KBM-7 (cell line): ENCODE measurements at regions not wholly inside any gene's neighbourhood (a gene's known extent, or its start where the extent isn't known, plus 50 kb on each side); places are given as distances from the start of the nearest gene placed in this dataset.
"Not testable (repeated sequence)": the region's sequence is repeated elsewhere in the genome, so short reads cannot be mapped to it uniquely, and the experiment has no call there.

Experiments
- DNase-seq: peaks from one replicate; pipeline ENCODE4 v3.0.0-alpha.2; 2015
- in situ Hi-C: fragments of 300-500 bp; cut with MboI; formaldehyde crosslinking; loops from 2 replicates; pipeline ENCODE4 v1.14.3; 2020; ENCODE audit warnings: low sequenced_read_pairs, low pct_unique_long_range_greater_than_20kb, mixed read lengths

DNA sequence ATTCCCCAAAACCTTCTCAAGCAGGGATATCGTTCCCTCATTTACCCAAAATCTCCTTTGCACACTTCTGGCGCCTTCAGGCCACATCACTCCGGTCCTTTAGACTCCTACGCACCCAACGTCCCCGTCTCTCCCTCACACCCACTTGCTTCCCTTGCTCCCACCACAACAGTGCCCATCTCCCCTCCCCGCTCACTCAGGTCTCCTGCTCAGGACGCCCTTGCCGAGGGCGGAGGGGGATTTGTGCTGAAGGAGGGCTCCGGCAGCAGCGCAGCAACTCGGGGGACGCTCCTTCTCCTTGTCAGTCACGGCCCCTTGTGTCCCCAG is 71.6 kb downstream of the PCMTD2 start:
- DNase-seq, in situ Hi-C loops: not testable (repeated sequence)

DNA sequence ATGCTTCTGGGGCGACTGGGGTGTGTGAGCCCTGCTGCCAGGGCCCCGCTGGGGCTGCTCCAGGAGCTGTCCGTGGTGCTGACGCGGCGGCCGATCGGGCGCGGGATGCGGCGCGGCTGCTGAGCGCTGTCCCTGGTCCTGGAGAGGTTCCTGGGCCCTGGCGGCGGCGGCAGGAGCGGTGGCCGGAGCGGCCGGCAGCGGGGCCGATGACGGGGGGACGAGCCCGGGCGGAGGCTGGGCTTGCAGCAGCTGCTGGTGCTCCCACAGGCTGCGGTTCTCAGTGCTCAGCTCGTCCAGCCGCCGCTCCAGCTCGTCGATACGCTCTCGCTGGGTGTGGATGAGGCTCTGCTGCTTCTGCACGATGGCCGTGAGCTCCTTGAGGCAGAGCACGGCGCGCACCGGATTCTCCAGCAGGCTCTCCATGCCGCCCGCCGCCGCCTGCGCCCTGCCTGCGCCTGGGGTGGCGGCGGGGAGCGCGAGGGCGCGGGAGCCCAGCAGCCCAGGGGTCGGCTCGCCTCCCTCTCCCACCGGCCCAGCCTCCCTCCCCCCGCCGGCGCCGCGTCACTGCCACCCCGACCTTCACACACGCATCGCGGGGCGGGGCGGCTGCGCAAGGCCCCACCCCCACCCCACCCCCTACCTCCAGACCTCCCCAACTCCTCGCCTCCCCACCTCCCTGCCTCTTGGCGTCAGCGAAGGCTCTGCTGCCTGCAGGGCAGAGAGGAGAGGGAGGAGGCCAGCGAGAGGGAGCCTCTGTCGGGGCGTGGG is 72.2 kb downstream of the PCMTD2 start:
- in situ Hi-C loops: not testable (repeated sequence)
- DNase-seq: peak; percentile 37

DNA sequence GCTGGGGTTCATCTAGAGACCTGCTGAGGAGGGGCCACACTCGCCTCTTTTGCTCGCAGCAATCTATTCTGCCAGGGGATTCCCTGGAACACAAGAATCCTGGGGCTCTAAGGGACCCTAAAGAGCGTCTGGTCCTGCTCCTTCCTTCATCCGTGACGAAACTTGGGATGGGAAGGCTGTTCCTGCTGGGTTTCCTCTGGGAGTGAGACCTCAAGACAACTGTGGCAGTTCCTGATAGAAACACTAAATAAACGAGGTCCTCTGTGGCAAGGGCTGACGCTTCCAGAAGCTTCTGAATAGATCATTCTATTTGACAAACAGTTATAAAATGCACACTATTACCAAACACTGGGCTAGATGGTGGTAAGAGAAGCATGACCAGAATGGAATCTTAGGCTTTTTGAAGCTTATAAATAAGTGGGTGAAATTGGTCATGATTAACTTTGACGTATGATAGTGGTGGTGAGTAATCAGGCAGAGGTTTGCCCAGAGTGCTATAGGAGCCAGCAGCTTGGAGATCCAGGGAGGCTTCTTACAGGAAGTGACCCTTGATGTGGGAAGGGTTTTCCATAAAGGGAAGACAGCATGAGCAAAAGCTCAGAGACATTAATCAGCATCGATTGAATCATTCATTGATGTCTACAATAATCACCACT is 73.2 kb downstream of the PCMTD2 start:
- DNase-seq, in situ Hi-C loops: not testable (repeated sequence)

DNA sequence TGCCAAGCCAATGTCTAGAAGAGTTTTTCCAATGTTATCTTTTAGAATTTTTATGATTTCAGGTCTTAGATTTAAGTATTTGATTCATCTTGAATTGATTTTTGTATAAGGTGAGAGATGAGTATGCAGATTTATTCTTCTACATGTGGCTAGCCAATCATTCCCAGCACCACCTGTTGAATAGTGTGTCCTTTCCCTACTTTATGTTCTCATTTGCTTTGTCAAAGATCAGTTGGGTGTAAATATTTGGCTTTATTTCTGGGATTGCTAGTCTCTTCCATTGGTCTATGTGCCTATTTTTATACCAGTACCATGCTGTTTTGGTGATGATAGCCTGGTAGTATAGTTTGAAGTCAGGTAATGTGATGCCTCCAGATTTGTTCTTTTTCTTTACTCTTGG is 77.1 kb downstream of the PCMTD2 start:
- in situ Hi-C loops, DNase-seq: not testable (repeated sequence)
